ENCODE measurements at regions not wholly inside any gene's neighbourhood (a gene's known extent, or its start where the extent isn't known, plus 50 kb on each side); places are given as distances from the start of the nearest gene placed in this dataset.

- DNase-seq (no peak), FAIRE-seq (no peak), ATAC-seq (no peak)
- H3K4me1 ChIP-seq = no peaks in the 10 kb centered on the region
- H3K27ac ChIP-seq = no peak overlapping the region
- WGBS, 2 donors = 64 to 68% methylated on average over 4 of the region's 4 CpGs
- intact Hi-C loops (cut with DNase I) = no loop called here
- H3K4me3 ChIP-seq = no peak overlapping the region
- no peaks in the 10 kb centered on the region for H3K36me3 ChIP-seq
- no peaks in the 10 kb centered on the region for H3K9me3 ChIP-seq
- H3K27me3 ChIP-seq = no peaks in the 10 kb centered on the region
- no peak for TF ChIP-seq CTCF (IDR thresholded peaks at IDR 0.05)
Measured at GRCh38 chr4:136337216-136337615, 1195.1 kb downstream of the PCDH18 start.

- FAIRE-seq (no peak), DNase-seq (peak in 1 of 6 donors; percentile 8), ATAC-seq (no peak)
- Histone ChIP-seq H3K4me1 (no peaks in the 10 kb centered on the region), H3K4me3 (no peak overlapping the region), H3K27me3 (no peaks in the 10 kb centered on the region), H3K27ac (no peak overlapping the region), H3K9me3 (no peaks in the 10 kb centered on the region), H3K36me3 (no peaks in the 10 kb centered on the region)
- no peak for TF ChIP-seq CTCF (IDR thresholded peaks at IDR 0.05)
- 69 to 88% methylated on average over 4 of the region's 4 CpGs for WGBS, 2 donors
- intact Hi-C loops (cut with DNase I) = no loop called here
Measured at GRCh38 chr4:136336479-136336878, 1195.8 kb downstream of the PCDH18 start.

GRCh38 chr4:136329042-136329662, 1203.1 kb downstream of the PCDH18 start:
- H3K9me3 ChIP-seq = no peaks in the 10 kb centered on the region
- H3K36me3 ChIP-seq = no peaks in the 10 kb centered on the region
- FAIRE-seq (no peak), ATAC-seq (no peak), DNase-seq (no peak)
- no peak for TF ChIP-seq CTCF (IDR thresholded peaks at IDR 0.05)
- H3K27me3 ChIP-seq = no peaks in the 10 kb centered on the region
- H3K27ac ChIP-seq = no peak overlapping the region
- no peak overlapping the region for H3K4me3 ChIP-seq
- H3K4me1 ChIP-seq = no peaks in the 10 kb centered on the region
- WGBS, 2 donors = 61 to 88% methylated on average over 3 of the region's 3 CpGs
- intact Hi-C loops (cut with DNase I) = no loop called here

GRCh38 chr4:136328131-136328530, 1204.2 kb downstream of the PCDH18 start:
- 27 to 30% methylated on average over 5 of the region's 5 CpGs for WGBS, 2 donors
- no peak for TF ChIP-seq CTCF (IDR thresholded peaks at IDR 0.05)
- Histone ChIP-seq H3K4me3 (no peak overlapping the region), H3K27ac (no peak overlapping the region), H3K4me1 (no peaks in the 10 kb centered on the region), H3K36me3 (no peaks in the 10 kb centered on the region), H3K9me3 (no peaks in the 10 kb centered on the region), H3K27me3 (no peaks in the 10 kb centered on the region)
- ATAC-seq = no peak
- intact Hi-C loops (cut with DNase I) = no loop called here
- FAIRE-seq = no peak
- DNase-seq = no peak

DNA sequence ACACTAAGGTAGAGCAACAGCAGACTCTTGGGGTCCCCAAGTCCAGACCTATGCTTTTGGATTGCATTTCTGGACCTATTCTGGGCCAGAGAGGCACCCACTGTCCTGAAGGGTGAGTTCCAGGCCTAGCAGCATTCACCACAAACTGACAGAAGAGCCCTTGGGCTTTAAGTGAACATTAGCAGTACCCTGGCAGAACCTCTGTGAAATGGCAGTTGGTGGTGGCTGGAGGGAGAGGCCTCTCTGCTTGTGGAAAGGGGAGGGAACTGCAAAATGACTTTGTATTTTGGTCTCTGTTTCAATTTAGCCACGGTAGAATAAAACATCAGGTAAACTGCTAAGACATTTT, 1211.9 kb downstream of the PCDH18 start:
- intact Hi-C loops (cut with DNase I) = no loop called here
- Histone ChIP-seq H3K4me1 (no peaks in the 10 kb centered on the region), H3K36me3 (no peaks in the 10 kb centered on the region), H3K9me3 (no peaks in the 10 kb centered on the region), H3K27ac (no peak overlapping the region), H3K27me3 (no peaks in the 10 kb centered on the region), H3K4me3 (no peak overlapping the region)
- WGBS, 2 donors = 45 to 63% methylated on average over 1 of the region's 1 CpG
- ATAC-seq = no peak
- no peak for DNase-seq
- FAIRE-seq = no peak
- TF ChIP-seq CTCF (IDR thresholded peaks at IDR 0.05) = no peak
